Nephron (organoid): ENCODE measurements at regions not wholly inside any gene's neighbourhood (a gene's known extent, or its start where the extent isn't known, plus 50 kb on each side); places are given as distances from the start of the nearest gene placed in this dataset.

Experiments
- H3K27ac Mint-ChIP-seq, 3 experiments: 2 replicates each; pipeline ENCODE4 v1.8.0; 2020; ENCODE audit warnings: mixed read lengths in 3 of 3, mild to moderate bottlenecking in 2 of 3, moderate library complexity in 1 of 3
- H3K27me3 Mint-ChIP-seq: 2 replicates; pipeline ENCODE4 v1.8.0; 2021; ENCODE audit warnings: low read depth, mild to moderate bottlenecking, moderate library complexity, mixed read lengths
- H3K36me3 Mint-ChIP-seq: 2 replicates; pipeline ENCODE4 v1.8.0; 2020; ENCODE audit warnings: low read depth, mixed read lengths
- H3K4me1 Mint-ChIP-seq: 2 replicates; pipeline ENCODE4 v1.8.0; 2020; ENCODE audit warnings: mixed read lengths
- H3K4me3 Mint-ChIP-seq, 3 experiments: 2 replicates each; pipeline ENCODE4 v1.8.0; 2020; ENCODE audit warnings: mild to moderate bottlenecking in 3 of 3, mixed read lengths in 3 of 3, moderate library complexity in 2 of 3
- H3K9me3 Mint-ChIP-seq: 2 replicates; pipeline ENCODE4 v1.8.0; 2020; ENCODE audit warnings: mixed read lengths
- TF ChIP-seq, protein P1 (sequence below), 3 experiments: fragments of 200-600 bp; sonication (generic); IDR thresholded peaks; one replicate each; pipeline ENCODE4 v1.5.0; 2021; ENCODE audit warnings: antibody characterized with exemption in 3 of 3; ENCODE audit not compliant: unreplicated experiment in 3 of 3

DNA sequence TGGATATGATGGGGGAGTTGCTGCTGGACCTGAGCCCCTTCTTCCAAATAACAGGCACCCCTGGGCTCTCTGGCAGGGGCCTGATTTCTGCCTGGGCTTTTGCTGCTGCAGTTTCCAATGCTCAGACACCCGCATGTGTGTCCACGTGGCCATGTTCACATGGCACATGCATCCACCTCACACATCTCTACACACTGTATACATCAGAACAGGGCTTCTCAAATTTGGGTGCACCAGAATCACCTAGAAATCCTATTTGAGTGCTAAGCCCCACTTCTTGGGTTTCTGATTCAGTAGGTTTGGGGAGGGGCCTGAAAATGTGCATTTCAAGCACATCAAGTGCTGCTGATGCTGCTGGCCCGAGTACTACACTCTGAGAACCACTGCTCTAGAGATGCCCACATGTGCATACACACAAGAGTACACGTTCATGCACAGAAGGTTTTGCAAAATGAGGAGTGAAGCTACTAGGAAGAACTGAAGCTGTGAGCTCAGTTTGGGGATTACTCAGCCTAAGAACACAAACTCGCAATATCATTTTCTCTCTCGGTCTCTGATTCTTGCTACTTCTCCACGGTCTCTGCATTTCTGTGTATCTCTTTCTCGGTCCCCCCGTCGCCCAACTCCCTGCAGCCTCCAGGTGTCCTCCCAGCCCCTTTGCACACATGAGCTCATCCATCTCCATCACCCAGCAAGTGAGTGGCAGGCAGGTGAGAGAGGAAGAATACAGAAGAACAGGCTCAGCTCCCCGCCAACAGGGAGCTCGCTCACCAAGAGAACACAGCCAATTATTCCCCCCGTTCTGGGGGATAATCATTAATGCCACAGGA, 97.0 kb downstream of the PCDH1 start:
- peaks cover 24% of the 10 kb centered on the region for H3K27me3 Mint-ChIP-seq
- peaks cover 22% of the 10 kb centered on the region for H3K4me1 Mint-ChIP-seq
- TF ChIP-seq, protein P1, sequence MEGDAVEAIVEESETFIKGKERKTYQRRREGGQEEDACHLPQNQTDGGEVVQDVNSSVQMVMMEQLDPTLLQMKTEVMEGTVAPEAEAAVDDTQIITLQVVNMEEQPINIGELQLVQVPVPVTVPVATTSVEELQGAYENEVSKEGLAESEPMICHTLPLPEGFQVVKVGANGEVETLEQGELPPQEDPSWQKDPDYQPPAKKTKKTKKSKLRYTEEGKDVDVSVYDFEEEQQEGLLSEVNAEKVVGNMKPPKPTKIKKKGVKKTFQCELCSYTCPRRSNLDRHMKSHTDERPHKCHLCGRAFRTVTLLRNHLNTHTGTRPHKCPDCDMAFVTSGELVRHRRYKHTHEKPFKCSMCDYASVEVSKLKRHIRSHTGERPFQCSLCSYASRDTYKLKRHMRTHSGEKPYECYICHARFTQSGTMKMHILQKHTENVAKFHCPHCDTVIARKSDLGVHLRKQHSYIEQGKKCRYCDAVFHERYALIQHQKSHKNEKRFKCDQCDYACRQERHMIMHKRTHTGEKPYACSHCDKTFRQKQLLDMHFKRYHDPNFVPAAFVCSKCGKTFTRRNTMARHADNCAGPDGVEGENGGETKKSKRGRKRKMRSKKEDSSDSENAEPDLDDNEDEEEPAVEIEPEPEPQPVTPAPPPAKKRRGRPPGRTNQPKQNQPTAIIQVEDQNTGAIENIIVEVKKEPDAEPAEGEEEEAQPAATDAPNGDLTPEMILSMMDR (IDR thresholded peaks at IDR 0.05; ENCODE audit: unreplicated experiment in 3 of 3): no peak
- no peak overlapping the region for H3K27ac Mint-ChIP-seq
- H3K9me3 Mint-ChIP-seq: no peaks in the 10 kb centered on the region
- no peak overlapping the region for H3K4me3 Mint-ChIP-seq
- no peaks in the 10 kb centered on the region for H3K36me3 Mint-ChIP-seq

DNA sequence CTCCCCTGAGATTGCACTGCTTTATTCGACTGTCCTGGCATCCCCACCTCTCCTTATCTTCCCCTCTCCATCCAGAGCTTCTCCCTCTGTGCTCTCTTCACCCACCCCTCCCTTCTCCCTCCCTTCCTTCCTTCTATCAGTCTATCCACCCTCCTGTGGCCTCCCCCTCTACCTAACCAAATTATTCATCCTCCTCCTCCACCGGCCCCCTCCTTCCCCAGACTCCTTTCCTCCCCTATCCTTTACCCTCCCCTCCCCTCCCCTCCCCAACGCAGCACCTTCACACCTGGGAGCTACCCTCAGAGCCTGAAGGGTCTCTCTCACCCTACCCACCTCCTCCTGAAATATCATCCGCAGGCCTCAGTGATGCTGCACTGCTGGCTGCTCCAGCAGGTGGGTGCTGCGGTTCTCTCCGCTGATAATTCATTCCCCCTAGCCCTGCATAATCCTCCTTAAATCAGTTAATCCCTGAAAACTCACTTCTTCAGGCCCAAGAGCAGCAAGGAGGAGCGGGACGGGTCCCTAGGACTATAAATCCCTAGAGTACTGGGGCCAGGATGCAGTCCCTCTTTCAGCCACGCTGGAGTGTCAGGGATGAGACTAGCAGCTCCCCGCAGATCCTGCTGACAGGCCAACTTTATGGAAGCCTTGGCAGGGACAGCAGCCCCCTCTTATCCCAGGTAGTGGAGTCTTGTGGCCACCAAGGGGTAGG, 97.8 kb downstream of the PCDH1 start:
- H3K27me3 Mint-ChIP-seq: peaks cover 24% of the 10 kb centered on the region
- TF ChIP-seq, protein P1 (IDR thresholded peaks at IDR 0.05; ENCODE audit: unreplicated experiment in 3 of 3): no peak
- peaks cover 22% of the 10 kb centered on the region for H3K4me1 Mint-ChIP-seq
- H3K9me3 Mint-ChIP-seq: no peaks in the 10 kb centered on the region
- no peak overlapping the region for H3K4me3 Mint-ChIP-seq
- peak overlapping the region in 1 of 3 experiments; percentile 60 for H3K27ac Mint-ChIP-seq
- H3K36me3 Mint-ChIP-seq: no peaks in the 10 kb centered on the region

DNA sequence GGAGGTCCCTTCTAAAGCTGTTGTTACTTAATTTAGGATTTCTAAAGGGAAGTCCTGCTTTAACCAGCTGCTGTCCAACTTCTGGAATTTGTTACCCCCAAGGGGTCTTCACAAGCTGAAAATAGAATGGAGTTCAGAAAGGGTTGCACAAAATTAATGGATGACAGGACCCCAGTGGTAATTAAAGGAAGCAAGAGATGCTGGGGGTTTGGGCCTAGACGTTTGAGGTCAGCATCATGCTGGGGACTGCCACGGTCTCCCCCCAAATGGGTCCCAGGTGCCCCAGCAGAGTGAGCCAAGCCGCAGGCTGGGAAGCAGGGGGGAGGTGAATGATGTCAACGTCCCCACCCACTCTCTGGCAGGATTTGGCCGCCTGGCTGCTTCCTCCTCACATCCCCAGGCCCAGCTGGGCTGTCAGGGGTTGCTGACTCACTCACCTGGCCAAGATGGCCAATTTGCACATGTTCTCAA, 97.5 kb upstream of the ARAP3 start:
- Mint-ChIP-seq H3K4me1 (peaks cover 22% of the 10 kb centered on the region), H3K27me3 (peaks cover 24% of the 10 kb centered on the region), H3K27ac (peak overlapping the region in 1 of 3 experiments; percentile 28), H3K36me3 (no peaks in the 10 kb centered on the region), H3K4me3 (no peak overlapping the region), H3K9me3 (no peaks in the 10 kb centered on the region)
- TF ChIP-seq, protein P1 (IDR thresholded peaks at IDR 0.05; ENCODE audit: unreplicated experiment in 3 of 3): no peak

DNA sequence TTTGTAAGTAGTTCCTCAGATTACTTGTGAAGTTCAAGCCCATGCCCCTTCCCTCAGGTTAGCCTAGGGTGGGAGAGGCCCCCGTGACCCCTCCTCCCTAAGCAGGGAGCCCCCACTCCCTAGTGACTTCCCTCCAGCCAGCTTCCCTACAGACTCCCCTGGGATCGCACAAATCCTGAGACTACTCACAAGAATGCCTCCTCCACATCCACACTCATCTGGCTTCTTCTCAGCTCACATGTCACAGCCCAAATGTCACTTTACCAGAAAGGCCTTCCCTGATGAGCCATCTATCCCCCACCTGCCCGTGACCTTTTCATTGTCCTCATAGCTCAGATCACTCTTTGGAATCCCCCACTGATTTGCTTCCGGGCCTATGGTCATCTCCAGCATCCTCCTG, 96.7 kb upstream of the ARAP3 start:
- peak overlapping the region in 2 of 3 experiments; percentile 28 to 55 for H3K27ac Mint-ChIP-seq
- H3K36me3 Mint-ChIP-seq: no peaks in the 10 kb centered on the region
- H3K4me1 Mint-ChIP-seq: peaks cover 22% of the 10 kb centered on the region
- H3K27me3 Mint-ChIP-seq: peaks cover 26% of the 10 kb centered on the region
- no peak overlapping the region for H3K4me3 Mint-ChIP-seq
- H3K9me3 Mint-ChIP-seq: no peaks in the 10 kb centered on the region
- TF ChIP-seq, protein P1 (IDR thresholded peaks at IDR 0.05; ENCODE audit: unreplicated experiment in 3 of 3): no peak

DNA sequence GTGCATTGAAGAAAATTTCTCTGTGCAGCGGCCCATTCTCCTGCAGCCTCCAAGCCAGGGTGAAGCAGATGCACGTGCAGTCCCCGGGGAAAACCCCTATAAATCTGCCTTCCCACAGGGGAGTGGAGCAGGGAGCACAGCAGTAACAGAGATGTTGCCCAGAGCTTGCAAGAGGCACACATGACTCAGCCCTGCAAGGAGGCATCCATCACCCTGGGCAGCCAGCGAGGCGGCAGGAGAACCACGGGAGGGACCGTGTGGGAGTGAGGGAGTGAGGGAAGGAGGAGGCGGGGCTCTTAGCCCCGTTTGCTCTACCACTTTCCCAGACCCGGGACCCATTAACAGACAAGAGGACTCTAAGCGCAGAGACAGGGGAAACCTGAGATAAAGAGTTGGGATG, 96.2 kb upstream of the ARAP3 start:
- Mint-ChIP-seq H3K27me3 (peaks cover 26% of the 10 kb centered on the region), H3K4me1 (peaks cover 22% of the 10 kb centered on the region), H3K4me3 (no peak overlapping the region), H3K9me3 (no peaks in the 10 kb centered on the region), H3K36me3 (no peaks in the 10 kb centered on the region), H3K27ac (peak overlapping the region in 1 of 3 experiments; percentile 28)
- TF ChIP-seq, protein P1 (IDR thresholded peaks at IDR 0.05; ENCODE audit: unreplicated experiment in 3 of 3): no peak
